ENCODE measurements at regions not wholly inside any gene's neighbourhood (a gene's known extent, or its start where the extent isn't known, plus 50 kb on each side); places are given as distances from the start of the nearest gene placed in this dataset.

DNA sequence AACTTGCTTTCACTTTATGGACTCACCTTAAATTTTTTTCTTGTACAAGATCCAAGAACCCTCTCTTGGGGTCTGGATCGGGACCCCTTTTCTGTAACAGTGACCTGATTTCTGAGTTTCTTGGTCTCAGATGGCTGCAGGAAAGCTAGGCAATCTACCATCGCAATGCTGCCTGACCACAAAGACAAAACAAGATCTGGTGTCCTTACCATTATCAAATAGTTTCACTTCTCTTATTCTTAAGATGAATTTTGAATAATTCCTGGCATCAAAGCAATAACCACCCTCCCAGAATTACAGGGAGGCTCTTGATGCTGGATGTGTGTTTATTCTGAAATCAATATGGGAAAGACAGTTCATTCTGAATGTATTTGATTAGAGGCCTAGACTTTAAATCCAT, 77.4 kb upstream of the FRMD4A start:
- H3K4me3 ChIP-seq (ENCODE audit: extremely low read depth in 1 of 4, insufficient read depth in 2 of 4, low read depth in 3 of 4, low read length in 4 of 4): no peak overlapping the region
- DNase-seq (ENCODE audit: low read depth in 1 of 2, low spot score in 2 of 2): no peak
- H2BK12ac ChIP-seq (ENCODE audit: low read depth, low read length): no peak overlapping the region
- no peaks in the 10 kb centered on the region for H3K9me3 ChIP-seq (ENCODE audit: insufficient read depth in 2 of 2, low read depth in 1 of 2, low read length in 1 of 2)
- no peak for FAIRE-seq
- CTCF ChIA-PET (ENCODE audit: partially characterized antibody): interaction anchor here (0.7 to 1.5 kb wide), 4 partner anchors 11 to 207 kb away, joined by 3 to 5 read pairs (median 4); no protein-coding TSS in a partner anchor
- no peak overlapping the region for H3K56ac ChIP-seq (replicated peaks; ENCODE audit: insufficient read length, low read depth, low read length)
- no peak overlapping the region for H2BK5ac ChIP-seq (ENCODE audit: low read depth, low read length)
- no peaks in the 10 kb centered on the region for H3K36me3 ChIP-seq (ENCODE audit: control insufficient read depth in 2 of 4, insufficient read depth in 4 of 4, low read length in 3 of 4)
- no peak overlapping the region for H2BK15ac ChIP-seq (ENCODE audit: low read length)
- TF ChIP-seq JUND (IDR thresholded peaks at IDR 0.05; ENCODE audit: low read length): no peak
- TF ChIP-seq GABPA (IDR thresholded peaks at IDR 0.05; ENCODE audit: borderline replicate concordance, insufficient read depth, low read length): no peak
- TF ChIP-seq RAD21 (IDR thresholded peaks at IDR 0.05 in 1 of 2, conservative IDR thresholded peaks at IDR 0.05 in 1 of 2; ENCODE audit: low read depth in 2 of 2, low read length in 2 of 2): no peak
- TF ChIP-seq, protein P1, sequence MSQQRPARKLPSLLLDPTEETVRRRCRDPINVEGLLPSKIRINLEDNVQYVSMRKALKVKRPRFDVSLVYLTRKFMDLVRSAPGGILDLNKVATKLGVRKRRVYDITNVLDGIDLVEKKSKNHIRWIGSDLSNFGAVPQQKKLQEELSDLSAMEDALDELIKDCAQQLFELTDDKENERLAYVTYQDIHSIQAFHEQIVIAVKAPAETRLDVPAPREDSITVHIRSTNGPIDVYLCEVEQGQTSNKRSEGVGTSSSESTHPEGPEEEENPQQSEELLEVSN (IDR thresholded peaks at IDR 0.05): no peak
- no peak for TF ChIP-seq TCF12 (IDR thresholded peaks at IDR 0.05; ENCODE audit: low read depth, low read length)
- TF ChIP-seq ZNF274 (IDR thresholded peaks at IDR 0.05; ENCODE audit: borderline replicate concordance, extremely low read depth, low read length): no peak
- no peak for TF ChIP-seq SUZ12 (IDR thresholded peaks at IDR 0.05; ENCODE audit: low read length)
- TF ChIP-seq, protein P2, sequence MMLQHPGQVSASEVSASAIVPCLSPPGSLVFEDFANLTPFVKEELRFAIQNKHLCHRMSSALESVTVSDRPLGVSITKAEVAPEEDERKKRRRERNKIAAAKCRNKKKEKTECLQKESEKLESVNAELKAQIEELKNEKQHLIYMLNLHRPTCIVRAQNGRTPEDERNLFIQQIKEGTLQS (IDR thresholded peaks at IDR 0.05; ENCODE audit: insufficient read depth, low read depth, low read length): no peak
- no peaks in the 10 kb centered on the region for H3K79me1 ChIP-seq (ENCODE audit: low read depth, low read length)
- no peaks in the 10 kb centered on the region for H3K79me2 ChIP-seq (ENCODE audit: control insufficient read depth in 1 of 2, insufficient read depth in 2 of 2, low read length in 2 of 2)
- H3K23ac ChIP-seq (ENCODE audit: insufficient read length): no peak overlapping the region
- no peak overlapping the region for H4K5ac ChIP-seq (ENCODE audit: insufficient read length, low read depth, low read length)
- H3K27me3 ChIP-seq (replicated peaks in 1 of 4; ENCODE audit: control insufficient read depth in 3 of 4, extremely low read depth in 1 of 4, insufficient read depth in 3 of 4, low read length in 3 of 4): no peaks in the 10 kb centered on the region
- no peaks in the 10 kb centered on the region for H3K23me2 ChIP-seq (ENCODE audit: low read depth, low read length)
- no peak overlapping the region for H4K8ac ChIP-seq (ENCODE audit: extremely low read depth, insufficient read depth, low read length)
- 0 out of 2 replicates have a peak overlapping the region, but pooled peaks have one; percentile 58 for H2AFZ ChIP-seq (ENCODE audit: low read length)
- no peak overlapping the region for H3K14ac ChIP-seq (ENCODE audit: insufficient read length)
- H2BK20ac ChIP-seq (ENCODE audit: low read length): no peak overlapping the region
- no peaks in the 10 kb centered on the region for H3K4me1 ChIP-seq (replicated peaks in 1 of 4; ENCODE audit: control insufficient read depth in 3 of 4, insufficient read depth in 4 of 4, low read length in 3 of 4)
- POLR2A ChIA-PET (ENCODE audit: partially characterized antibody): no interaction called here
- WGBS, 2 experiments (ENCODE audit: extremely low coverage in 1 of 2, insufficient coverage in 1 of 2, insufficient read length in 1 of 2, insufficient replicate concordance in 2 of 2, low coverage in 1 of 2, low lambda C conversion rate in 2 of 2, missing lambda C conversion rate in 1 of 2): 87% methylated on average over 2 of the region's 2 CpGs; no CpG with 5 or more reads in 1 of the 2 experiments
- H3K9ac ChIP-seq (replicated peaks in 1 of 4; ENCODE audit: extremely low read depth in 1 of 4, low read depth in 3 of 4, low read length in 3 of 4): no peak overlapping the region
- no peak overlapping the region for H3K18ac ChIP-seq (ENCODE audit: extremely low read depth, low read length)
- no peak overlapping the region for H3K4ac ChIP-seq (replicated peaks; ENCODE audit: insufficient read length, low read depth, low read length)
- no peak overlapping the region for H3K27ac ChIP-seq (ENCODE audit: low read depth, low read length)
- no peak overlapping the region for H2AK5ac ChIP-seq (ENCODE audit: low read depth, low read length)
- no peaks in the 10 kb centered on the region for H4K20me1 ChIP-seq (replicated peaks in 1 of 2; ENCODE audit: control insufficient read depth in 1 of 2, insufficient read depth in 2 of 2, low read length in 2 of 2)
- H2BK120ac ChIP-seq (replicated peaks; ENCODE audit: low read depth, low read length): no peak overlapping the region
- no peak overlapping the region for H4K91ac ChIP-seq (replicated peaks; ENCODE audit: insufficient read length, low read length)
- H3K4me2 ChIP-seq (ENCODE audit: insufficient read depth in 1 of 2, low read depth in 2 of 2, low read length in 2 of 2): no peak overlapping the region

Data from H1 (cell line).